OCI-LY7 (cell line): ENCODE measurements at regions not wholly inside any gene's neighbourhood (a gene's known extent, or its start where the extent isn't known, plus 50 kb on each side); places are given as distances from the start of the nearest gene placed in this dataset.

Source experiments
- CTCF ChIP-seq: fragments of 200-600 bp; sonication (generic); conservative IDR thresholded peaks from 2 replicates; pipeline ENCODE4 v1.5.1; 2014; ENCODE audit warnings: mild to moderate bottlenecking, antibody characterized with exemption, low read length, moderate library complexity, mixed read lengths
- EZH2phosphoT487 ChIP-seq: fragments of 200-600 bp; sonication (generic); IDR thresholded peaks from 2 replicates; pipeline ENCODE4 v1.6.1; 2018; ENCODE audit warnings: low read depth, borderline replicate concordance, mild to moderate bottlenecking, mixed run types, antibody characterized with exemption, low read length, moderate library complexity, mixed read lengths

GRCh38 chr6:140283197-140283596 lies 908.7 kb upstream of the CITED2 start:
- no peak for TF ChIP-seq CTCF
- no peak for TF ChIP-seq EZH2phosphoT487
